Fibroblast of skin of back (primary cell): ENCODE measurements at regions not wholly inside any gene's neighbourhood (a gene's known extent, or its start where the extent isn't known, plus 50 kb on each side); places are given as distances from the start of the nearest gene placed in this dataset.

Source experiments
- DNase-seq: peaks from one replicate; pipeline ENCODE4 v3.0.0-alpha.2; 2013

DNA sequence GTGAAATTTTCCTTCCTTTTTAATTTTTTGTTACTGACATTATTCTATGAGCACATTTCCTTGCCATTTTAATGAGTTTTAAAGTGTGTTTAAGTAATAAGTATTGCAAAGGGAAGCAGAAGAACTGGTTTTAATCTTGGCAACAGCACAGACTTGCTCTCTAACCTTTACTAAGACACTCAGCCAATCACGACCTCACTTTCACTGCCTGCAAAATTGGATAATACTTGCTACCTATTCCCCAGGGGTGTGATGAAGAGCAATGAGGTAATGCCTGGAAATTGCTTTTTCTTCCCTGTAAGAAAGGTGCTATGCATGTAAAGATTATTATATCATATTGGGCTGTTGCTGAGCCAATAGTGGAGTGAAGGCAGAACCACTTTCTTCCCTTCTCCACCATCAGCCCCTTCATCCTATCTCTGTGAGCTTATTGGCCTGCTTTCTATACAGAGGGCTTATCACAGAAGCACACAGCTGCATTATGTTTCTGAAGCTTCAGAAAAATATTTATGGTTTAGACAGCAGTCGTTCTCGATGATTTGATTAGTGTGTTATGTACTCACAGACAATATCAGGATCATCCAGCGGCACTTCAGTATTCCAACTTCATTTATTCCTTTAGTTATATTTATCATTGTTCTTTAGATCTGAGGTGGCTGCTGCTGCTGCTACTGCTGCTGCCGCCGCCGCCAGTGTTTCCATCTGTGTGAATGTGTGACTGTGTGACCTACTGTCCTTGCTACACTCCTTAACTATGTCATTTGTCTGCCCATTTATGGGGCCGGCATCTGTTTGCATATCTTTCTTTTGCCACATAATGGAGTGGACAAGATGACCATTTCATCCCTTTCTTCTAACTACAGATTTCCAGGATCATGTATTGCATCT, 255.1 kb downstream of the C4orf33 start:
- no peak for DNase-seq

DNA sequence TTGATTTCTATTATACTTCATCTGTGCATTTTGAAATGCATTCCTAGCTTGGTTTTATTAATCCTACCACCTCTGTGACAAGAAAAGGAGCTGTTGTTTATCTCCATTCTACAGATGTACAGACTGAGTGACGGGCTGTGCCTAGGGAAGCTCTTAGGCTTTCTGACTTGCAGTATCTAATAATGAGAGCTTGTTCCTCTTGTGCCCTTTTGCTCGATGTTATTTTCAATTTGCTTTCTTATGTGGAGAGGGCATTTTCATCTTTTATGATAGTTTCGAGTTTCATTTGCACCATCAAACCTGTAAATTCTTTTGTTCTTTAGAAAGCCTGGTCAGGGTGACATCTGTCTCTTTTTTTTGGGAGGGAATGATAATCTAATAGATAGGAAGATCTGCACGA, 256.5 kb downstream of the C4orf33 start:
- DNase-seq = no peak

DNA sequence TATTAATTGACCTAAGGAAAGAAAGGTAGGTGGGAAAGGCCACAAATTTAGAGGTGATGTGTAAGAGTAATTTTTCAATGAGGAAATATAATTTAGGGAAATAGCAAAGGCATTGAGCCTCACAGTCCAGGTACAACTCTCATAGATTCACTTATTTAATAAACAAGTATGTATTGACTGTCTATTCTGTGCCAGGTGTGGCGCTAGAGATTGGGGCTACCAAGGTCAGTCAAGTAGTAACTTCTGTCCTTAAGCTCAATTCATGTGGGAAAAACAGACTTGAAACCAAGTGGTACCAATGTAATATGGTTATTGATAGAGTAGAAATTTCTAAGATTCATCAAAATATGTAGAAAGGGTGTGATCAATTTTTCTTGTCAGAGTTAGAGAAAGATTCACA, 257.5 kb downstream of the C4orf33 start:
- DNase-seq = no peak

- no peak for DNase-seq
Measured at GRCh38 chr4:129355031-129355430, 259.1 kb downstream of the C4orf33 start.

- DNase-seq = no peak
Measured at GRCh38 chr4:129355516-129355915, 259.6 kb downstream of the C4orf33 start.

DNA sequence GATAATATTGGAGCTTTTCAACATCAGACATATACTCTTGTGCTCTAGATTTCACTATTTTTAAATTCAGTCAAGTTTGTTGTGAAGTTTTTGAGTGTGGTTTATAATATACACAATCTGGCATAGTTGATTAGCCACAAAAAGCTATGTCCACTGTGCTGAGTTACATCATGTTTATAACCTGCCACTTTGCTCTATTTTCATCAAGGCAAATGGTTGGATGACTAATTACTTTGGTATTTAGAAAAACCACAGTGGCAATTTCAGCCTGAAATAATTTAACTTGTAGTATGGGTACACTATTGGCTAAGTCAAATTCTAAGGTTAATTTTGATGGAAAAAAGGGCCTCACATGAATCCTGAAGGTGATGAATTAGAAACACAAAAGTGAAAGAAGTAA, 262.6 kb downstream of the C4orf33 start:
- DNase-seq = peak; percentile 53

- DNase-seq = no peak
Measured at GRCh38 chr4:129359461-129359860, 263.5 kb downstream of the C4orf33 start.

DNA sequence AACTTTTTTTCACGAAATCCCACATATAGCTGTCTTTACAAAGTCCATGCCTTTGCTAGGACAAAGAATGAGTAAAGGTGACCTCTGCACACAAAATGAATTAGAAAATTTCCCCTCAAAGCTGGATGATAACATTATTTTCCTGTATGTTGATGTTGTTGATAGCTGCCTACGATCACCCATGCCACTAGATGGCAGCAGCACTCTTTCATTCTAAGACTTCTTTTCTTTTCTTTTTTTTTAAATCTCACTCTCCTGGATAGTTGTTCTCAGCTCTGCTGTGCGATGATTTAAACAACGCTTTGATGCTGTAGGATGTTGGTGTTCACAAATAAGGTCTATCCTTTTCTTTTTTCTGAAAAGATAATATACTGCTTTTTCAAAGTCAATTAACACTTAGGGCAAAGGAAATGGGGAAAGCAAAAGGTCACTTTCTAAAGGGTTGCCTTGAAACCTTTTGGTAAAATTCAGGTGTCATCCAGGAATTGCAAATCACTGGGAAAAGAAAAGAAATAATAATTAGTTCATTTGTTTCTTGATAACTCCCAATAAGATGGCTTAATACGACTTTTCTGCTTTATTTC, 266.8 kb downstream of the C4orf33 start:
- peak; percentile 62 for DNase-seq

DNA sequence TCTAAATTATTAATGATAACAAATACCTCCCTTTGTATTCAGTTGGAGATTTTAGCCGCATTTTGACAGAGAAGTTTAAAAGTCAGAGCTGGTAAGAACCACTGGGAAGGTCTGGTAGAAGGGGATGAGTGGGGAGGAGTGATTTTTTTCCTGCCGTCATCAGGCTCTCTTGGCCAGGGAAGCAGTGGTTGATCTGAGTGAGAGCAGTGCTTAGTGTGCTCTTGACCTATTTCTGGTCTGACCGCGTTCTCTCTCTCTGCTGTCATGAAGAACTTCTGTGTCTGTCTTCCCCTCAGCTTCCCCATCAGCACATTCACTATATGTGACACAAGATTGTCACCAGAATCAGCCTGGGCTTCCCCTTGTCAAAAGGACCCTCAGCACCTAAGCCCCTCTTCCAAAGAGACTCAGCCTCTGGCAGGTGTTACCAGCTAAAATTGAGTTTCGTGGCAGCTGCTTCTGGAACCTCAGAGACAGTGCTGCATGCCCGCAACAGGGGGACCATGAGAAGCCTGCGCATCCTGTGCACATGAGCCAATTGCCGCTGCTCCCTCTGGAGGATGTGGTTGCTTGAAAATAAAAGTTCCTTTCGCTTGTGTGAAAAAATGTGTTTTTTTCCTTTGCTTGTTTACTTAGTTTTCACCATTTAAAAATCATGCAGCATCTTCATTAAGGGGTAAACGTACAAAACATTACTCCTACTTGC, 268.9 kb downstream of the C4orf33 start:
- no peak for DNase-seq

- no peak for DNase-seq
Measured at GRCh38 chr4:129369361-129370010, 273.5 kb downstream of the C4orf33 start.

- no peak for DNase-seq
Measured at GRCh38 chr4:129371065-129371464, 275.1 kb downstream of the C4orf33 start.

DNA sequence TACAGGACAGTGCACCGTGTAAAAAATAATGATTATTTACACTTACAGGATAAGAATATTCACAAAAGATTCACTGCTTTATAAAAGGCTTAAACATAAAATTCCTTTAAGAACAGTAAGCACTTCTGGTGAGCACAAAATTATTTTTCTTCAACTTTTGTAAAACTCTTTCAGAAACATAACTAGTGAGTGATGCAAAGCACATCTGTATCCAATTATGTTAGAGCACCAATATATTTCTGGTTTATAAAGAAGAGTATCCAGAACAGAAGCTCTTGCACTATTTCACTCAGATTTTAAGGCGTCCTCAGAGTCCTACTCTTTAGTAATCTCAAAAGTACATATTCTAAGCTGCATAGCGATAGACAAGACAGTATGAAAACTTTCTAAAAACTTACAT, 276.0 kb downstream of the C4orf33 start:
- peak; percentile 2 for DNase-seq

DNA sequence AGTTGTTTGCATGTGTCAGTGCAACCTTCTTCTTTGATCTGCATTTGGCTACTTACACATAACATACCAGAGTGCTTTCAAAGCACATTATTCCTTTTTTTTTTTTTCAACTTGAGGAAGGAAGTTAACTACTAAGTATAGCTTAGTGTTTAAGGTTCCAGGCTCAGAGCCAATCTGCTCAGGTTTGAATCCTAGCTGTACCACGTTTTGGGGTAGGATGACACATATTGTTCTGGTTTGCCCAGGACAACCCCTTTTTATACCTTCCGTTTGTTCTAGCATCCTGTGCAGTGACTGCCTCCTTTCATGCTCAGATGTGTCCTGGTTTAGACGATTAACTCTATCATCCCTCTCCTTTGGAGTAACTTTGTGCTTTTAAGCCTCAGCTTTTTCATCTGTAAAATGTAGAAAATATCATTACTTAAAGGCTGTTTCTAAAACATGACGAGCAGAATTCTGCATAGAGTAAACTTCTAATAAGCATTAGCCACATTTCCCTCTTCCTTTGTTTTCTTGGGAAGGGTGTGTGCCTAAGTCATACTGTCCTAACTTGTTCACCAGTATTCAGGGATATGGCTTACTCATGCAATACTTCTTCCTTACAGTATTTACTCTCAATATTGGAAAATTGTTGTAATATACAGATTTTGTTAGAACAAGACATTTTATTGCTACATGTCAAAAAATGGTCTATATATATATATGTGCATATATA, 281.3 kb downstream of the C4orf33 start:
- no peak for DNase-seq

- DNase-seq = no peak
Measured at GRCh38 chr4:129378364-129378763, 282.4 kb downstream of the C4orf33 start.

DNA sequence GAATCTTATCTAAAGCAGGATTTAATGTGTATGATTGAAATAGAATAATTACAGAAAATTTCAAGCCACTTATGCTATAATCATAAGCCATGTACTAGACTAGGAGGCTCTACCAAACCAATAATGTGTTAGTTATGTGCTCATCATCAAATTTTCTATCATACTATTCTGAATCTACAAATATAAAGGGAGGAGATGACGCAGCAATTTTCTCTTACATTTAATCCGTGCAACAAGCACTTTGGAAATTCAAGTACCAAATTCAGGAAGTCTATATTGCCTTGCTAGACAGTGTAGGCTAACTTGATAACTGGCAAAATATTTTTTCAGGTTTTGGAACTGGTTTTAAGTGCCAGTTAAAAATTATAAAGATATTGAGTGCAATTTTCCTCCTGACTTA, 283.5 kb downstream of the C4orf33 start:
- no peak for DNase-seq

DNA sequence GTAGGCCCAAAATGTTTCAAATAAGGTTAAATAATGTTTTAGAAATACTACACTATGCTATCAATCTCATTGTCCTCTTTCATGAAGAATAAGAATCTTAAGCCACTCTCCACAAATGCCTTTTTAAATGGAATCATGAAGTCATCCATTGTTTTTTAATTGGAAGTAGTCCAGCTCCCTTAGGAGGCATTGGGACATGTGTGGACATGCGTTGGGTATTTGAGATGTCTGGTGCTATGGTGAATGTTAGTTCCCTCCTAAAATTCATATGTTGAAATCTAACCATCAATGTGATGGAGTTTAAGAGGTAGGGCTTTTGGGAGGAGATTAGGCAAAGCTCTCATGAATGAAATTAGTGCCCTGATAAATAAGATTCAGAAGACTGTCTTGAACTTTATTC, 289.0 kb downstream of the C4orf33 start:
- DNase-seq = no peak

- DNase-seq = no peak
Measured at GRCh38 chr4:129387666-129388065, 291.7 kb downstream of the C4orf33 start.

- DNase-seq = no peak
Measured at GRCh38 chr4:129393976-129394375, 298.0 kb downstream of the C4orf33 start.

GRCh38 chr4:129394635-129395034, 298.7 kb downstream of the C4orf33 start:
- no peak for DNase-seq

DNA sequence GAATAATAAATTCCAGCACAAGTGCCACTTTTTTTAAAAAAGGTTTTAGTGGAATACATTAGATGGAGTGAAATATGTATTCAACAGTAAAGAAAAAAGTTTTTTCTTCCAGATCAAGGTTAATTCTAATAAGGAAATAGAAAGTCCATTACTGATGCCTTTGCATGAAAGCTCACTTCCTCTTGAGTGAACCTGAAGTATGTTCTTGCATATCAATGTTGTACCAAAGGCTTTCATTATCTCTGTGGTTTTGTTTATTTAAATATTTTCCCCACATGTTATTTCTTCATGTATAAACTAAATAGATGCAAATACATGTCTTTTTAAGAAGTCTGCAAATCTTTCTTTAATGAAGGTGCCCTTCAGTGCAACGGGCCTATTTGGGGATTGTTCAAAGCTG, 307.9 kb downstream of the C4orf33 start:
- DNase-seq = no peak

- DNase-seq = no peak
Measured at GRCh38 chr4:129410115-129410514, 314.2 kb downstream of the C4orf33 start.

- DNase-seq = no peak
Measured at GRCh38 chr4:129415004-129415403, 319.1 kb downstream of the C4orf33 start.
